K562 (cell line): ENCODE measurements at regions not wholly inside any gene's neighbourhood (a gene's known extent, or its start where the extent isn't known, plus 50 kb on each side); places are given as distances from the start of the nearest gene placed in this dataset.
A peak's percentile ranks its signal among the peaks of the same experiment; 100 is the strongest.

Experiments used
- ARID3A ChIP-seq: IDR thresholded peaks from 2 replicates; pipeline ENCODE4 v1.6.1; 2012; ENCODE audit warnings: low read depth, low read length, improper control_type of control experiment, borderline replicate concordance
- CBFA2T2 ChIP-seq: fragments of 450-650 bp; conservative IDR thresholded peaks from 2 replicates; pipeline ENCODE4 v1.6.1; 2017; ENCODE audit warnings: mild to moderate bottlenecking
- CBX3 ChIP-seq, 2 experiments: IDR thresholded peaks; 1 replicate in 1 of 2; 2 replicates in 1 of 2; pipeline ENCODE4 v1.6.1; 2012; ENCODE audit warnings: inconsistent platforms in 2 of 2, low read length in 2 of 2, borderline replicate concordance in 1 of 2, control low read depth in 1 of 2
- CEBPB ChIP-seq: fragments of 450-650 bp; IDR thresholded peaks from 2 replicates; pipeline ENCODE4 v1.6.1; 2016; ENCODE audit warnings: missing genetic modification characterization, missing compliant biosample characterization
- ETV1 ChIP-seq: fragments of 450-650 bp; conservative IDR thresholded peaks from 2 replicates; pipeline ENCODE4 v1.6.1; 2016; ENCODE audit warnings: missing genetic modification characterization, control low read depth, low read depth, missing compliant biosample characterization
- HMGXB4 ChIP-seq: sonication (generic); formaldehyde crosslinking; IDR thresholded peaks from 2 replicates; pipeline ENCODE4 v1.8.1; 2023; ENCODE audit warnings: mild to moderate bottlenecking, missing genetic modification reagents
- KAT8 ChIP-seq: fragments of 450-650 bp; IDR thresholded peaks from 2 replicates; pipeline ENCODE4 v1.6.1; 2016; ENCODE audit warnings: low read depth, mild to moderate bottlenecking
- NEUROD1 ChIP-seq: fragments of 150-350 bp; IDR thresholded peaks from 2 replicates; pipeline ENCODE4 v1.6.1; 2014; ENCODE audit warnings: borderline replicate concordance, low read length, low read depth; ENCODE audit not compliant: partially characterized antibody
- NFATC3 ChIP-seq: fragments of 450-650 bp; IDR thresholded peaks from 2 replicates; pipeline ENCODE4 v1.6.1; 2017; ENCODE audit warnings: mild to moderate bottlenecking
- PATZ1 ChIP-seq: fragments of 250-450 bp; sonication (Bioruptor Pico); IDR thresholded peaks from 2 replicates; pipeline ENCODE4 v1.5.0; 2020; ENCODE audit warnings: mild to moderate bottlenecking, borderline replicate concordance
- RCOR1 ChIP-seq, 2 experiments: IDR thresholded peaks; 2 replicates each; pipeline ENCODE4 v1.6.1; 2012; ENCODE audit warnings: low read depth in 2 of 2, low read length in 2 of 2, borderline replicate concordance in 1 of 2, improper control_type of control experiment in 1 of 2
- SAP30 ChIP-seq: fragments of 200-600 bp; sonication (generic); IDR thresholded peaks from 2 replicates; pipeline ENCODE4 v1.6.1; 2012; ENCODE audit warnings: borderline replicate concordance, low read depth, mild to moderate bottlenecking, moderate library complexity, low read length, control low read depth, inconsistent platforms; ENCODE audit not compliant: insufficient read depth, poor library complexity, severe bottlenecking
- TARDBP ChIP-seq: fragments of 450-650 bp; IDR thresholded peaks from 2 replicates; pipeline ENCODE4 v1.6.1; 2016
- TOE1 ChIP-seq, 2 experiments: fragments of 450-650 bp in 1 of 2; sonication (generic) in 1 of 2; formaldehyde crosslinking in 1 of 2; IDR thresholded peaks; 2 replicates each; pipeline versions ENCODE4 v1.7.1 to v1.8.0; 2016 to 2022; ENCODE audit warnings: borderline replicate concordance in 2 of 2, mild to moderate bottlenecking in 2 of 2, antibody characterized with exemption in 1 of 2, inconsistent platforms in 1 of 2, low read depth in 1 of 2, missing genetic modification reagents in 1 of 2, moderate library complexity in 1 of 2
- ZNF146 ChIP-seq: IDR thresholded peaks from one replicate; pipeline ENCODE4 v1.6.1; 2018; ENCODE audit warnings: missing compliant biosample characterization; ENCODE audit not compliant: unreplicated experiment
- ZNF280B ChIP-seq: fragments of 250-450 bp; sonication (Bioruptor Pico); IDR thresholded peaks from 2 replicates; pipeline ENCODE4 v1.5.1; 2021; ENCODE audit warnings: mild to moderate bottlenecking
- ZNF311 ChIP-seq: fragments of 250-450 bp; sonication (Bioruptor Pico); IDR thresholded peaks from 2 replicates; pipeline ENCODE4 v1.4.0; 2020; ENCODE audit warnings: mild to moderate bottlenecking, moderate library complexity
- ZNF655 ChIP-seq: fragments of 250-450 bp; sonication (Bioruptor Pico); IDR thresholded peaks from 2 replicates; pipeline ENCODE4 v1.5.0; 2021

- no peak for TF ChIP-seq ZNF280B
- no peak for TF ChIP-seq ZNF146 (CRISPR knock-in tag)
- no peak for TF ChIP-seq ARID3A
- TF ChIP-seq PATZ1 (CRISPR knock-in tag) = no peak
- TF ChIP-seq TARDBP = 0 out of 2 replicates have a peak, but pooled peaks have one; percentile 17
- peak; percentile 86 for TF ChIP-seq ETV1 (tag)
- peak; percentile 73 for TF ChIP-seq SAP30
- TF ChIP-seq CBX3 (IDR thresholded peaks at IDR 0.05; ENCODE audit: borderline replicate concordance in 1 of 2, low read length in 2 of 2) = peak in 1 of 2 experiments; percentile 40; a peak in 1 of 3 replicates
- no peak for TF ChIP-seq NFATC3
- no peak for TF ChIP-seq CEBPB (tag)
- no peak for TF ChIP-seq TOE1 (IDR thresholded peaks at IDR 0.05; ENCODE audit: borderline replicate concordance)
- no peak for TF ChIP-seq TOE1 (CRISPR knock-in tag; IDR thresholded peaks at IDR 0.05; ENCODE audit: borderline replicate concordance, low read depth)
- TF ChIP-seq NEUROD1 = peak; percentile 39
- no peak for TF ChIP-seq HMGXB4 (CRISPR knock-in tag)
- TF ChIP-seq ZNF311 (CRISPR knock-in tag) = no peak
- no peak for TF ChIP-seq CBFA2T2
- no peak for TF ChIP-seq ZNF655
- peak in 1 of 2 experiments; percentile 66; a peak in 2 of 4 replicates for TF ChIP-seq RCOR1 (IDR thresholded peaks at IDR 0.05; ENCODE audit: borderline replicate concordance in 1 of 2, low read depth in 2 of 2, low read length in 2 of 2)
- TF ChIP-seq KAT8 = no peak
Observed at GRCh38 chr5:1633605-1634336, 110.0 kb upstream of the LPCAT1 start (continued).
